ENCODE measurements at regions not wholly inside any gene's neighbourhood (a gene's known extent, or its start where the extent isn't known, plus 50 kb on each side); places are given as distances from the start of the nearest gene placed in this dataset.
"Not testable (repeated sequence)": the region's sequence is repeated elsewhere in the genome, so short reads cannot be mapped to it uniquely, and the experiment has no call there.

DNA sequence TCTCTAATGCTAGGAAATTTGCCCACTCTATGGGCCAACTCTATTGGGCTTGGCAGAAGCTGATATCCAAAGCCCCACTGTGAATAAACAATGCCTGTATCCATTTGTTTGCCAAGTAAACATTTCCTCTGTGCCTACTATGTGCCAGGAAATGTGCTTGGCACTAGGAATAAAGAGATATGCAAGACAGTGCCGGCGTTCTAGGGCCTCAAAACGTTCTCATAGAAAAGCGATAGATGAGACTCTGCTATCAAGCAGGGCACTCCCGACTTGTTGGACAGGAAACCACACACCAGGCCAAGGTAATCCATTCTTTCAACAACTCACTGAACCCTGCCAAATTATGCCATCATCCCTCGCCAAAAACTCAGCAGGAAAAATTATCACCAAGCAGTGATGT, 196.7 kb downstream of the IPMK start:
- TF ChIP-seq, protein P1, sequence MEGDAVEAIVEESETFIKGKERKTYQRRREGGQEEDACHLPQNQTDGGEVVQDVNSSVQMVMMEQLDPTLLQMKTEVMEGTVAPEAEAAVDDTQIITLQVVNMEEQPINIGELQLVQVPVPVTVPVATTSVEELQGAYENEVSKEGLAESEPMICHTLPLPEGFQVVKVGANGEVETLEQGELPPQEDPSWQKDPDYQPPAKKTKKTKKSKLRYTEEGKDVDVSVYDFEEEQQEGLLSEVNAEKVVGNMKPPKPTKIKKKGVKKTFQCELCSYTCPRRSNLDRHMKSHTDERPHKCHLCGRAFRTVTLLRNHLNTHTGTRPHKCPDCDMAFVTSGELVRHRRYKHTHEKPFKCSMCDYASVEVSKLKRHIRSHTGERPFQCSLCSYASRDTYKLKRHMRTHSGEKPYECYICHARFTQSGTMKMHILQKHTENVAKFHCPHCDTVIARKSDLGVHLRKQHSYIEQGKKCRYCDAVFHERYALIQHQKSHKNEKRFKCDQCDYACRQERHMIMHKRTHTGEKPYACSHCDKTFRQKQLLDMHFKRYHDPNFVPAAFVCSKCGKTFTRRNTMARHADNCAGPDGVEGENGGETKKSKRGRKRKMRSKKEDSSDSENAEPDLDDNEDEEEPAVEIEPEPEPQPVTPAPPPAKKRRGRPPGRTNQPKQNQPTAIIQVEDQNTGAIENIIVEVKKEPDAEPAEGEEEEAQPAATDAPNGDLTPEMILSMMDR (IDR thresholded peaks at IDR 0.05; ENCODE audit: low read depth, low read length) = no peak
- H3K4me3 ChIP-seq (ENCODE audit: low read depth, low read length) = no peak overlapping the region

DNA sequence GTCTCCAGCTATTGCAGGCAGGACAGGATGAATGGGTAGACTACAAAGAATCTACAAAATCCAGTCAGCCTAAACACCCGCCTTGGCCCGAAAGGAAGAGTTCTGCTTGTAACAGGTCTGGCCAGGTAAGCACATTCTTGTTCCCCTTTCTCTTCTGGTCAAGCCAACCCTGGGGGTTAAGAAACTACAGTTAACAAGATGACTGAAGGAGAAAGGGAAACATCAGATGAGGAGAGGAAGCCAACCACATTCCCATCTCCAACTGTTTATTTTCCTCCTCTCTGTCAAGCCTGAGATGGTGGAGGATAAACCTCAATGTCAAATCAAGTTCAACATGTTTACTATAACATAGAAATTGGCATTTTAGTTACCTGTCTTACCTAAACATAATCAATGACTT, 198.9 kb downstream of the IPMK start:
- TF ChIP-seq, protein P1 (IDR thresholded peaks at IDR 0.05; ENCODE audit: low read depth, low read length) = no peak
- no peak overlapping the region for H3K4me3 ChIP-seq (ENCODE audit: low read depth, low read length)

DNA sequence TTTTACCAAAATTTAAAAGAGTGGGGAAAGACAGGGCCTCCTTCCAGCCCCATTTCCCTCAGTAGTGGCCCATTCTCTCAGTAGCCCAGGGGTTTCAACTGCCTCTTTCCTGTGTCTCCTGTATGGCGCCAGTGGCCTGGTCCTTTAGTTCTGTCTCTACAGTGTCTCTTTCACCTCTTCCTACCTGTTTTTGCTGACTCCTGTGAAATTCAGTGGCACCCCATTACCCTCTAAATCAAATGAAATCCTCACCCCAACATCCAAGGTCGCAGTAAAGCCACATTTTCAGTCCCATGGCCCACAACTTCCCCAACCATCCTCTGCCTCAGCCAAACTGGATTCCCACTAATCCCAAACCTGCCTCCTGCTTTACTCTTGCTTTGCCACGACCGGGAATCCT, 200.7 kb downstream of the IPMK start:
- no peak overlapping the region for H3K4me3 ChIP-seq (ENCODE audit: low read depth, low read length)
- TF ChIP-seq, protein P1 (IDR thresholded peaks at IDR 0.05; ENCODE audit: low read depth, low read length) = no peak

- no peak overlapping the region for H3K4me3 ChIP-seq (ENCODE audit: low read depth, low read length)
- TF ChIP-seq, protein P1 (IDR thresholded peaks at IDR 0.05; ENCODE audit: low read depth, low read length) = no peak
Observed at GRCh38 chr10:58066126-58066525, 201.6 kb downstream of the IPMK start.

- H3K4me3 ChIP-seq (ENCODE audit: low read depth, low read length) = no peak overlapping the region
Observed at GRCh38 chr10:58065529-58065815, 202.2 kb downstream of the IPMK start.

GRCh38 chr10:58064714-58065528, 202.8 kb downstream of the IPMK start:
- TF ChIP-seq, protein P1 (IDR thresholded peaks at IDR 0.05; ENCODE audit: low read depth, low read length) = no peak
- H3K4me3 ChIP-seq (ENCODE audit: low read depth, low read length) = no peak overlapping the region

More at GRCh38 chr10:58065529-58065815, 202.2 kb downstream of the IPMK start:
- TF ChIP-seq, protein P1 (IDR thresholded peaks at IDR 0.05; ENCODE audit: low read depth, low read length) = no peak

- no peak overlapping the region for H3K4me3 ChIP-seq (ENCODE audit: low read depth, low read length)
- TF ChIP-seq, protein P1 (IDR thresholded peaks at IDR 0.05; ENCODE audit: low read depth, low read length) = no peak
Observed at GRCh38 chr10:58063861-58064480, 203.7 kb downstream of the IPMK start.

DNA sequence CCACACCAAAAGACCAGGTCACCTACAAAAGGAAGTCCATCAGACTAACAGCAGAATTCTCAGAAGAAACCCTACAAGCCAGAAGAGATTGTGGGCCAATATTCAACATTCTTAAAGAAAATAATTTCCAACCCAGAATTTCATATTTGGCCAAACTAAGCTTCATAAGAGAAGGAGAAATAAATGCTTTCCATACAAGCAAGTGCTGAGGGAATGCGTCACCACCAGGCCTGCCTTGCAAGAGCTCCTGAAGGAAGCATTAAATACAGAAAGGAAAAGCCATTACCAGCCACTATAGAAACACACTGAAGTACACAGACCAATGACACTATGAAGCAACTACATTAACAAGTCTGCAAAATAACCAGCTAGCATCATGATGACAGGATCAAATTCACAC, 209.0 kb downstream of the IPMK start:
- not testable (repeated sequence) for H3K4me3 ChIP-seq (ENCODE audit: low read depth, low read length)
